DOHH2 (cell line): ENCODE measurements at regions not wholly inside any gene's neighbourhood (a gene's known extent, or its start where the extent isn't known, plus 50 kb on each side); places are given as distances from the start of the nearest gene placed in this dataset.

ENCODE experiments used
- H3F3A ChIP-seq: fragments of 200-600 bp; sonication (generic), shearing (Covaris generic); 2 replicates; pipeline ENCODE4 v1.6.0; 2016; ENCODE audit warnings: antibody characterized with exemption, mild to moderate bottlenecking; ENCODE audit not compliant: control insufficient read depth, insufficient read depth
- H3K27ac ChIP-seq: fragments of 200-600 bp; sonication (generic); 2 replicates; pipeline ENCODE4 v1.5.1; 2014; ENCODE audit warnings: low read depth, mild to moderate bottlenecking, low read length, moderate library complexity
- H3K27me3 ChIP-seq: fragments of 200-600 bp; sonication (generic); 2 replicates; pipeline ENCODE4 v1.6.1; 2014; ENCODE audit warnings: mild to moderate bottlenecking, low read length, mixed read lengths; ENCODE audit not compliant: control insufficient read depth
- H3K36me3 ChIP-seq: fragments of 200-600 bp; sonication (generic); 2 replicates; pipeline ENCODE4 v1.6.1; 2014; ENCODE audit warnings: mild to moderate bottlenecking, low read length, moderate library complexity, mixed read lengths; ENCODE audit not compliant: control insufficient read depth
- H3K4me1 ChIP-seq: fragments of 200-600 bp; sonication (generic); 2 replicates; pipeline ENCODE4 v1.6.1; 2014; ENCODE audit warnings: mild to moderate bottlenecking, low read length, mixed read lengths; ENCODE audit not compliant: control insufficient read depth
- H3K4me2 ChIP-seq: fragments of 200-600 bp; sonication (generic); 2 replicates; pipeline ENCODE4 v1.6.0; 2014; ENCODE audit warnings: mild to moderate bottlenecking, low read length, moderate library complexity
- H3K4me3 ChIP-seq: fragments of 200-600 bp; sonication (generic); 2 replicates; pipeline ENCODE4 v1.5.1; 2014; ENCODE audit warnings: mild to moderate bottlenecking, low read length, mixed read lengths
- H3K79me2 ChIP-seq: fragments of 200-600 bp; sonication (generic); 2 replicates; pipeline ENCODE4 v1.6.1; 2014; ENCODE audit warnings: mild to moderate bottlenecking, low read length, mixed read lengths; ENCODE audit not compliant: control insufficient read depth
- H3K9me2 ChIP-seq: fragments of 200-600 bp; sonication (generic); replicated peaks from 2 replicates; pipeline ENCODE4 v1.6.1; 2014; ENCODE audit warnings: mild to moderate bottlenecking, low read length, mixed read lengths; ENCODE audit not compliant: control insufficient read depth
- H3K9me3 ChIP-seq: fragments of 200-600 bp; sonication (generic); 2 replicates; pipeline ENCODE4 v1.6.1; 2014; ENCODE audit warnings: antibody characterized with exemption, low read length, mixed read lengths; ENCODE audit not compliant: control insufficient read depth, insufficient read depth
- H4K20me1 ChIP-seq: fragments of 200-600 bp; sonication (generic); 2 replicates; pipeline ENCODE4 v1.6.0; 2014; ENCODE audit warnings: low read depth, mild to moderate bottlenecking, antibody characterized with exemption, low read length, moderate library complexity; ENCODE audit not compliant: control insufficient read depth, insufficient read depth
- EZH2phosphoT487 ChIP-seq: fragments of 200-600 bp; sonication (generic); IDR thresholded peaks from 2 replicates; pipeline ENCODE4 v1.6.1; 2017; ENCODE audit warnings: borderline replicate concordance, mild to moderate bottlenecking, antibody characterized with exemption, low read length, moderate library complexity, mixed read lengths
- TF ChIP-seq, protein P1 (sequence below): fragments of 200-600 bp; sonication (generic); IDR thresholded peaks from one replicate; pipeline ENCODE4 v1.5.1; 2014; ENCODE audit warnings: antibody characterized with exemption, mild to moderate bottlenecking, low read depth, low read length; ENCODE audit not compliant: poor library complexity, severe bottlenecking

DNA sequence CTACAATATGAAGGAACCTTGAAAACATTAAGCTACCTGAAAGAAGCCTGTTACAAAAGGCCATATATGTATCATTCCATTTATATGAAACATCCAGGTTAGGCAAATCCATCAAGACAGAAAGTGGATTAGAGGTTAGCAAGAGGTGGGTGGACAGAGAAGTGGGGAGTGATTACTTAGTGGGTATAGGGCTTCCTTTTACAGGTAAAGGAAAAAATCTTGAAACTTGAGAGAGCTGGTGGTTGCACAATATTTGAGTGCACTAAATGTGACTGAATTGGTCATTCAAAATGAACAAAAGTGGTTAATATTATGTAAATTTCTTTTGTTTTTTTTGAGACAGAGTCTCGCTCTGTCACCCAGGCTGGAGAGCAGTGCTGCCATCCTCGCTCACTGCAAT, 119.4 kb upstream of the KIF5B start:
- no peak for TF ChIP-seq EZH2phosphoT487
- TF ChIP-seq, protein P1, sequence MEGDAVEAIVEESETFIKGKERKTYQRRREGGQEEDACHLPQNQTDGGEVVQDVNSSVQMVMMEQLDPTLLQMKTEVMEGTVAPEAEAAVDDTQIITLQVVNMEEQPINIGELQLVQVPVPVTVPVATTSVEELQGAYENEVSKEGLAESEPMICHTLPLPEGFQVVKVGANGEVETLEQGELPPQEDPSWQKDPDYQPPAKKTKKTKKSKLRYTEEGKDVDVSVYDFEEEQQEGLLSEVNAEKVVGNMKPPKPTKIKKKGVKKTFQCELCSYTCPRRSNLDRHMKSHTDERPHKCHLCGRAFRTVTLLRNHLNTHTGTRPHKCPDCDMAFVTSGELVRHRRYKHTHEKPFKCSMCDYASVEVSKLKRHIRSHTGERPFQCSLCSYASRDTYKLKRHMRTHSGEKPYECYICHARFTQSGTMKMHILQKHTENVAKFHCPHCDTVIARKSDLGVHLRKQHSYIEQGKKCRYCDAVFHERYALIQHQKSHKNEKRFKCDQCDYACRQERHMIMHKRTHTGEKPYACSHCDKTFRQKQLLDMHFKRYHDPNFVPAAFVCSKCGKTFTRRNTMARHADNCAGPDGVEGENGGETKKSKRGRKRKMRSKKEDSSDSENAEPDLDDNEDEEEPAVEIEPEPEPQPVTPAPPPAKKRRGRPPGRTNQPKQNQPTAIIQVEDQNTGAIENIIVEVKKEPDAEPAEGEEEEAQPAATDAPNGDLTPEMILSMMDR: no peak

DNA sequence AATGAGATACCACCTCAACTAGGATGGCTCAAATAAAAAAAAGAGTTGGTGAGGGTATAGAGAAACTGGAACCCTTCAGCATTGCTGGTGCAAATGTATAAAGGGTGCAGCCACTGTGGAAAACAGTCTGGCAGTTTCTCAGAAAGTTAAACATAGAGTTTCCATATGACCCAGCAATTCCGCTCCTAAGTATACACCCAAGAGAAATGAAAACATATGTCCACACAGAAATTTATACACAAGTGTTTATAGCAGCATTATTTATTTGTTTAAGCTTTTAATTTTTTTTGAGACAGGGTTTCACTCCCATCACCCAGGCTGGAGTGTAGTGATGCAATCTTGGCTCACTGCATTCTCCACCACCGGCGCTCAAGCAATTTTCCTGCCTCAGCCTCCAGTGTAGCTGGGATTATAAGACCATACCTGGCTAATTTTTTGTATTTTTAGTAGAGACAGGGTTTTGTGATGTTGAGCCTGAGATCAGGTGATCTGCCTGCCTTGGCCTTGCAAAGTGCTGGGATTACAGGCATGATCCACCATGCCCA, 118.2 kb upstream of the KIF5B start:
- H3K4me2 ChIP-seq: no peak overlapping the region
- no peak for TF ChIP-seq EZH2phosphoT487
- TF ChIP-seq, protein P1: no peak
- H3K4me1 ChIP-seq: no peaks in the 10 kb centered on the region
- no peaks in the 10 kb centered on the region for H3K27me3 ChIP-seq
- no peaks in the 10 kb centered on the region for H3K9me3 ChIP-seq
- H3K27ac ChIP-seq: no peak overlapping the region
- no peak overlapping the region for H3K4me3 ChIP-seq
- no peaks in the 10 kb centered on the region for H3F3A ChIP-seq
- H4K20me1 ChIP-seq: no peaks in the 10 kb centered on the region
- no peaks in the 10 kb centered on the region for H3K9me2 ChIP-seq
- H3K79me2 ChIP-seq: no peaks in the 10 kb centered on the region
- H3K36me3 ChIP-seq: no peaks in the 10 kb centered on the region

More for the DNA sequence above, 119.4 kb upstream of the KIF5B start:
- Histone ChIP-seq H3K4me1 (no peaks in the 10 kb centered on the region), H3K27ac (no peak overlapping the region), H3K9me2 (no peaks in the 10 kb centered on the region), H3K27me3 (no peaks in the 10 kb centered on the region), H3K79me2 (no peaks in the 10 kb centered on the region), H3K4me3 (no peak overlapping the region), H3K36me3 (no peaks in the 10 kb centered on the region), H3K4me2 (no peak overlapping the region), H3F3A (no peaks in the 10 kb centered on the region), H3K9me3 (no peaks in the 10 kb centered on the region), H4K20me1 (no peaks in the 10 kb centered on the region)

DNA sequence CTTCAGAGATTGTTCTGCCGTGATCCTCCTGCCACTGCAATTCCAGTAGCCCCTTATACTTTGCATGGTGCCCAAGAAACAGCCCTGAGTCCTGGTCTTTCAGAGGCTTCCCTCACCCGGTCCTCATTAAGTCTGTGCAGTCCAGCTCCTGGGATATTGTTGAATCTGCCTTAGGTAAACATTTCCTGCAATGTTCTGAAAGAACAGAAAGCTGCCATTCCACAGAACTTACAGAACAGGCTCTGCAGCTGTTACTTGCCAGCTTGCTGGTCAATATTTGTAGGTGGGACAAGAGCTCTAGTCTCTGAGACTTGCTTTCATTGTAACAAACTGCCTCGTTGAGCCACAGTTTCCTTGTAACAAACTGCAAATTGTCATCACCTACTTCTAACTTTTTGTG, 115.0 kb upstream of the KIF5B start:
- no peaks in the 10 kb centered on the region for H3K27me3 ChIP-seq
- H3F3A ChIP-seq: no peaks in the 10 kb centered on the region
- no peak overlapping the region for H3K27ac ChIP-seq
- H3K36me3 ChIP-seq: no peaks in the 10 kb centered on the region
- H4K20me1 ChIP-seq: no peaks in the 10 kb centered on the region
- TF ChIP-seq, protein P1: no peak
- no peak for TF ChIP-seq EZH2phosphoT487
- no peaks in the 10 kb centered on the region for H3K79me2 ChIP-seq
- no peaks in the 10 kb centered on the region for H3K9me3 ChIP-seq
- no peak overlapping the region for H3K4me3 ChIP-seq
- no peak overlapping the region for H3K4me2 ChIP-seq
- H3K9me2 ChIP-seq: no peaks in the 10 kb centered on the region
- no peaks in the 10 kb centered on the region for H3K4me1 ChIP-seq
